ENCODE measurements at regions not wholly inside any gene's neighbourhood (a gene's known extent, or its start where the extent isn't known, plus 50 kb on each side); places are given as distances from the start of the nearest gene placed in this dataset.
A peak's percentile ranks its signal among the peaks of the same experiment; 100 is the strongest.

DNA sequence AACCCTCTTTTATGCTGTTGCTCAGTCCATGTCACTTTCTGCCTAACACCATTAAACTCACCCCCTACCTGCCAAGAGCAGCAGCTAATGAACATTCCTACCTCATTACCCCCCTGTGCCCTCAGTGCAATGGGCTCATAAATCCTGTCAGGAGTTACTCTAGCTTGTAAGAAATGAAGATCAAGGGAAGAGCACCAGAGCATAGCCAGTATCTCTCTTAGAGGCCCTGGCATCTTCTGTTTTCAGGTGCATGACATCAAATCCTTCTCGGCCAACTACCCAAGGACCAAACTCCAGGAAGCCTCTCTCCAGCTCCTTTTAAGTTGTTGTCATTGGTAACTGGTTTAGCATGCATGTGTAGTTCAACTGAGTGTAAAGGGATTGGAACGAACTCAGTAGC lies 75.1 kb downstream of the FOXI2 start:
- H3K4me3 ChIP-seq (ENCODE audit: low read depth, poor library complexity, severe bottlenecking): no peak overlapping the region
- no peak for DNase-seq (ENCODE audit: low spot score in 2 of 2)
- no peak for TF ChIP-seq POLR2A (IDR thresholded peaks at IDR 0.05)
- TF ChIP-seq, protein P1, sequence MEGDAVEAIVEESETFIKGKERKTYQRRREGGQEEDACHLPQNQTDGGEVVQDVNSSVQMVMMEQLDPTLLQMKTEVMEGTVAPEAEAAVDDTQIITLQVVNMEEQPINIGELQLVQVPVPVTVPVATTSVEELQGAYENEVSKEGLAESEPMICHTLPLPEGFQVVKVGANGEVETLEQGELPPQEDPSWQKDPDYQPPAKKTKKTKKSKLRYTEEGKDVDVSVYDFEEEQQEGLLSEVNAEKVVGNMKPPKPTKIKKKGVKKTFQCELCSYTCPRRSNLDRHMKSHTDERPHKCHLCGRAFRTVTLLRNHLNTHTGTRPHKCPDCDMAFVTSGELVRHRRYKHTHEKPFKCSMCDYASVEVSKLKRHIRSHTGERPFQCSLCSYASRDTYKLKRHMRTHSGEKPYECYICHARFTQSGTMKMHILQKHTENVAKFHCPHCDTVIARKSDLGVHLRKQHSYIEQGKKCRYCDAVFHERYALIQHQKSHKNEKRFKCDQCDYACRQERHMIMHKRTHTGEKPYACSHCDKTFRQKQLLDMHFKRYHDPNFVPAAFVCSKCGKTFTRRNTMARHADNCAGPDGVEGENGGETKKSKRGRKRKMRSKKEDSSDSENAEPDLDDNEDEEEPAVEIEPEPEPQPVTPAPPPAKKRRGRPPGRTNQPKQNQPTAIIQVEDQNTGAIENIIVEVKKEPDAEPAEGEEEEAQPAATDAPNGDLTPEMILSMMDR (IDR thresholded peaks at IDR 0.05): no peak
- WGBS, 2 donors: 80 to 81% methylated on average over 2 of the region's 2 CpGs
- intact Hi-C loops (cut with DNase I; ENCODE audit: low total_unique reads): no loop called here

DNA sequence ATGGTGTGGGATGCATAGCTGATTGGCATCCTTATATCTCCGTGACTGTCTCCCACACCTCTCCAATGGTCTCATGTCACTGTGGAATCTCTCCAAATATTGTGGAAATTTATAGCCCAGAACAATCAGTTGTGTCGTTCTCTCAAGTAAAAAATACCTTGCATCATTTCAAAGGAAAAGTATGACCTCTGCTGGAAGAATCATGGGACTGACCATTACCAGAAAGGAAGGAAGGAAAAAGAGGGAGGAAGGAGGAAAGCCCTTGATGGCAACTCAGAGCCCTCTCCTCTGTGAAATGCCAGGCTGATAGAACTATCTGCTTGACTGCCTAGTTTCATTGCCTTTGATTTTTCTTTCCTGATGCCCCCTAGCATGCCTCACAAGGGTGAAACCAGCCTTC lies 76.3 kb downstream of the FOXI2 start:
- WGBS, 2 donors: 10 to 25% methylated on average over 2 of the region's 2 CpGs
- TF ChIP-seq, protein P1 (IDR thresholded peaks at IDR 0.05): no peak
- TF ChIP-seq POLR2A (IDR thresholded peaks at IDR 0.05): no peak
- H3K4me3 ChIP-seq (ENCODE audit: low read depth, poor library complexity, severe bottlenecking): no peak overlapping the region
- DNase-seq (ENCODE audit: low spot score in 2 of 2): no peak
- intact Hi-C loops (cut with DNase I; ENCODE audit: low total_unique reads): no loop called here

DNA sequence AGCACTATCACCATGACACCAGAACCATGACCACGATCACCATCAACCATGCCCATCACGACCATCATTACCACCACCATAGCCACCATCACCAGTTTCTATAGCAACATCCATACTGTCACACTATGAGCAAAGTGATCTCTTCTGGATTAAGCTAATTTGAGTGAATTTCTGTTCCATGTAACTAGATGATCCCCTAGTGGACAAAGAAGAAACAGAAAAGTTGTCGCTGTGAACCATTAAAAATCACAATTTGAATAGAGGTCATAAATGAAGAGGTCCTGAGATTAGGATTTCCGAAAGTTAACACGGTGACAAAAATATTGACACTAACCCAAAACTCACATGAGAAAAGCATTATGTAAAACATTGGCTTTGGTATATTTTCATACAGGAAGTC lies 77.6 kb downstream of the CLRN3 start:
- DNase-seq (ENCODE audit: low spot score in 2 of 2): no peak
- 66 to 81% methylated on average over 5 of the region's 5 CpGs for WGBS, 2 donors
- no peak for TF ChIP-seq POLR2A (IDR thresholded peaks at IDR 0.05)
- TF ChIP-seq, protein P1 (IDR thresholded peaks at IDR 0.05): no peak
- no peak overlapping the region for H3K4me3 ChIP-seq (ENCODE audit: low read depth, poor library complexity, severe bottlenecking)
- intact Hi-C loops (cut with DNase I; ENCODE audit: low total_unique reads): no loop called here

DNA sequence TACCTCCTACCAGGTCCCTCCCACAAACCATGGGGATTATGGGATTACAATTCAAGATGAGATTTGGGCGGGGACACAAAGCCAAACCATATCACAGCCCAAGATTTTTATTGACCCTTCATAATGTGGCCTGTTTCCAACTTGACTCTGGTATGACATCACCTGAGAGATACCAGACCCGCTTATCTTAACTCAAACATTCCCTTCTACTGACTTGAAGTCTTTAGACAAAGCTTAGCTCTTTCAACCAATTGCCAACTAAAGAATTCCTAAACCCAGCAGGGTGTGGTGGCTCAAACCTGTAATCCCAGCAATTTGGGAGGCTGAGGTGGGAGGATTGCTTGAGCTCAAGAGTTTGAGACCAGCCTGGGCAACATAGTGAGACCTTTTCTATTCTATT lies 67.9 kb downstream of the CLRN3 start:
- H3K4me3 ChIP-seq (ENCODE audit: low read depth, poor library complexity, severe bottlenecking): no peak overlapping the region
- peak in 1 of 2 donors; percentile 20 for DNase-seq (ENCODE audit: low spot score in 2 of 2)
- 85 to 95% methylated on average over 2 of the region's 2 CpGs for WGBS, 2 donors
- intact Hi-C loops (cut with DNase I; ENCODE audit: low total_unique reads): no loop called here
- TF ChIP-seq, protein P1 (IDR thresholded peaks at IDR 0.05): no peak
- no peak for TF ChIP-seq POLR2A (IDR thresholded peaks at IDR 0.05)

DNA sequence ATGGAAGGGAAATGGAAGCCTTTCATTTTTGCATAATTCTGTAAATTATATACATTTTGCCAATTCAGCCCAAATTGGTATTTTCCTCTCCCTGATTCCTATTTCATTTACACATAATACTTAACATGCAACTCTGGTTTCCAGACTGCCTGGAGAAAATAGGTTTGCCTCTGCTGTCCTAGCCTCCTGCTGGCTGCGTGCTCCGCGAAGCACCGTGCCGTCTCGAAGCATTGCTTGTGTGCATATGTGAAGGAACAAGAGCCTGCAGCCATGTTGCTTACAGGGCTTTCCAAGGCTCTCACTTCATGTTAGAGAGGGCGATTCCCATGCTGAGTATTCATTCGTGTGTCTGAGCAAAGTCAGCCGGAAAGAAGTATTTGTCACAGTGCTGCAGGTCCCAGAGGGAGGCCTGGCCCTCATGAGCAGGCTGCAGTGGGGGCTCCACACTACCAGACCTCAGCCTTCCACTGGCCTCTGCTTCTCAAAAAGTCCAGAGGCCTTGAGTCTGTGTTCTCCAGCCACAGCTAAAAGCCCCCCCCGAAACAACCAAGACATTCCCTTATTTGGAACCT lies 66.5 kb downstream of the CLRN3 start:
- peak in 1 of 2 donors; percentile 76 for DNase-seq (ENCODE audit: low spot score in 2 of 2)
- no peak overlapping the region for H3K4me3 ChIP-seq (ENCODE audit: low read depth, poor library complexity, severe bottlenecking)
- TF ChIP-seq POLR2A (IDR thresholded peaks at IDR 0.05): no peak
- TF ChIP-seq, protein P1 (IDR thresholded peaks at IDR 0.05): no peak
- WGBS, 2 donors: 74 to 78% methylated on average over 10 of the region's 10 CpGs
- intact Hi-C loops (cut with DNase I; ENCODE audit: low total_unique reads): no loop called here
